Calu3 (cell line): ENCODE measurements at regions not wholly inside any gene's neighbourhood (a gene's known extent, or its start where the extent isn't known, plus 50 kb on each side); places are given as distances from the start of the nearest gene placed in this dataset.

Experiments
- BruUV-seq: library from RNA; stranded (reverse); fragments of 400-500 nt; replicated peaks from 2 replicates; lab custom pipeline; 2021; lab: Mats Ljungman, UMichigan
- CTCF ChIA-PET: fragments of 300-600 bp; sonication (Branson Sonifier 250); formaldehyde crosslinking; loops from one replicate; lab custom pipeline; 2022; ENCODE audit warnings: antibody characterized with exemption; lab: Charles Lee
- DNase-seq: peaks from one replicate; pipeline ENCODE4 v3.0.0; 2022
- H3K27ac Mint-ChIP-seq: one replicate; pipeline ENCODE4 v1.8.0; 2022; ENCODE audit warnings: mixed read lengths; ENCODE audit not compliant: unreplicated experiment
- H3K27me3 Mint-ChIP-seq: one replicate; pipeline ENCODE4 v1.8.0; 2022; ENCODE audit warnings: mixed read lengths; ENCODE audit not compliant: unreplicated experiment
- H3K36me3 Mint-ChIP-seq: one replicate; pipeline ENCODE4 v1.8.0; 2022; ENCODE audit warnings: mild to moderate bottlenecking, moderate library complexity, mixed read lengths; ENCODE audit not compliant: insufficient read depth, unreplicated experiment
- H3K4me1 Mint-ChIP-seq: one replicate; pipeline ENCODE4 v1.8.0; 2022; ENCODE audit warnings: mild to moderate bottlenecking, low read depth, mixed read lengths; ENCODE audit not compliant: unreplicated experiment
- H3K4me3 Mint-ChIP-seq: one replicate; pipeline ENCODE4 v1.8.0; 2022; ENCODE audit warnings: mild to moderate bottlenecking, low read depth, moderate library complexity, mixed read lengths; ENCODE audit not compliant: unreplicated experiment
- H3K9me3 Mint-ChIP-seq: one replicate; pipeline ENCODE4 v1.8.0; 2022; ENCODE audit warnings: low read depth, mixed read lengths; ENCODE audit not compliant: unreplicated experiment
- CTCF ChIP-seq: fragments of 200-600 bp; IDR thresholded peaks from one replicate; pipeline ENCODE4 v1.8.0; 2022; ENCODE audit warnings: antibody characterized with exemption; ENCODE audit not compliant: unreplicated experiment
- intact Hi-C: fragments of 100-400 bp; cut with micrococcal nuclease; formaldehyde crosslinking; loops from one replicate; pipeline ENCODE4 v1.10.0; 2022; ENCODE audit not compliant: unreplicated experiment

- Mint-ChIP-seq H3K36me3 (no peaks in the 10 kb centered on the region), H3K27ac (no peak overlapping the region), H3K27me3 (no peaks in the 10 kb centered on the region), H3K9me3 (no peaks in the 10 kb centered on the region), H3K4me3 (no peak overlapping the region), H3K4me1 (no peaks in the 10 kb centered on the region)
- CTCF ChIA-PET, result interaction anchor here (0.9 kb wide), 1 partner anchor 10 kb away, joined by 3 read pairs; no protein-coding TSS in a partner anchor
- intact Hi-C loops, result loop anchor here (5.0 kb wide), 1 partner anchor 453 kb away; no protein-coding TSS in a partner anchor
- TF ChIP-seq CTCF, result no peak
- no TSS peak for BruUV-seq
- DNase-seq, result no peak
Observed at GRCh38 chr6:110049696-110050439, 71.8 kb downstream of the GPR6 start.
